GM12873 (cell line): ENCODE measurements at regions not wholly inside any gene's neighbourhood (a gene's known extent, or its start where the extent isn't known, plus 50 kb on each side); places are given as distances from the start of the nearest gene placed in this dataset.

ENCODE experiments used
- TF ChIP-seq, protein P1 (sequence below): IDR thresholded peaks from 2 replicates; pipeline ENCODE4 v1.5.1; 2012; ENCODE audit warnings: low read depth, mild to moderate bottlenecking, moderate library complexity, low read length, control low read depth; ENCODE audit not compliant: insufficient read depth; ENCODE audit errors: missing control alignments

DNA sequence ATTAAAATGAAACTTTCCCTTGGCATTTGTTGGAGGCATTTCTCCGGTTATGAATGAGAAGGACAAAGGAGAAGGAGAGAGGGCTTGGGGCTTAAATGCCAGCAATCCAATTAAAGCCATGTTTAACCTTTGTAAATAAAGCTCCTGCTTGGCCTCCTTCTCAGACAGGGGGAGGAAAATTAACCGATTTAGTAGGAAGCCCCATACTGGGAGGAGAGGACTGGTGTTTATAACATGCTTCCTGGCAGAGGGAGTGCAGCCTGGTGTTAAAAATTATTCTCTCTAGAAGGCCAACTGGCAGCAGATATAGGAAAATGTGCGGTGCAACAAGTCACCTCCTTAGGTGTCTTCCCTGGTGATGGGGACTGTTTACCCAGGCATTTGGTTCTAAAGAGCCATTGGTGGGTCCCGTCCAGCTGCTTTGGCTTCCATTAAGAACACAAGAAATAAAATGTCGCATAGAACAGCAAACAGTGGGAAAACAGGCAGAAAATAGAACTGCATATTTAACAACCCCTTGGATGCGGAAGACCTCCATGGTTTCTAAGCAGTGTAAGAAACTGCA is 846.5 kb downstream of the TYW1 start:
- TF ChIP-seq, protein P1, sequence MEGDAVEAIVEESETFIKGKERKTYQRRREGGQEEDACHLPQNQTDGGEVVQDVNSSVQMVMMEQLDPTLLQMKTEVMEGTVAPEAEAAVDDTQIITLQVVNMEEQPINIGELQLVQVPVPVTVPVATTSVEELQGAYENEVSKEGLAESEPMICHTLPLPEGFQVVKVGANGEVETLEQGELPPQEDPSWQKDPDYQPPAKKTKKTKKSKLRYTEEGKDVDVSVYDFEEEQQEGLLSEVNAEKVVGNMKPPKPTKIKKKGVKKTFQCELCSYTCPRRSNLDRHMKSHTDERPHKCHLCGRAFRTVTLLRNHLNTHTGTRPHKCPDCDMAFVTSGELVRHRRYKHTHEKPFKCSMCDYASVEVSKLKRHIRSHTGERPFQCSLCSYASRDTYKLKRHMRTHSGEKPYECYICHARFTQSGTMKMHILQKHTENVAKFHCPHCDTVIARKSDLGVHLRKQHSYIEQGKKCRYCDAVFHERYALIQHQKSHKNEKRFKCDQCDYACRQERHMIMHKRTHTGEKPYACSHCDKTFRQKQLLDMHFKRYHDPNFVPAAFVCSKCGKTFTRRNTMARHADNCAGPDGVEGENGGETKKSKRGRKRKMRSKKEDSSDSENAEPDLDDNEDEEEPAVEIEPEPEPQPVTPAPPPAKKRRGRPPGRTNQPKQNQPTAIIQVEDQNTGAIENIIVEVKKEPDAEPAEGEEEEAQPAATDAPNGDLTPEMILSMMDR, result no peak

DNA sequence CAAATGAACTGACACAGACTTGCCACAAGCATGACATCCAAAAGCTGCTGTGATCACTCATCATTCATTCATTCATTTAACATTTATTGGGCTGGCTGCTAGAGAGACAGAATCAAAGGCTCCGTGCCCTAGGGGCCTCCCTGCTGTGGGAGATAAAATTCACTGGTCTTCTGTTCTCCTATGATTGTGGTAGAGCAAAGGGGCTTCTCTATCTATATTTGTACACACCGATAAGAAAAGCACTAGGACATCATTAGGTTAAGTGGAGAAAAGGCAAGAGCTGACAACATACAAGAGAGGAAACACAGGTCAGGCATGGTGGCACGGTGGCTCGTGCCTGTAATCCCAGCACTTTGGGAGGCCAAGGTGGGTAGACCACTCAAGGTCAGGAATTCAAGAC is 847.0 kb downstream of the TYW1 start:
- TF ChIP-seq, protein P1, result no peak

DNA sequence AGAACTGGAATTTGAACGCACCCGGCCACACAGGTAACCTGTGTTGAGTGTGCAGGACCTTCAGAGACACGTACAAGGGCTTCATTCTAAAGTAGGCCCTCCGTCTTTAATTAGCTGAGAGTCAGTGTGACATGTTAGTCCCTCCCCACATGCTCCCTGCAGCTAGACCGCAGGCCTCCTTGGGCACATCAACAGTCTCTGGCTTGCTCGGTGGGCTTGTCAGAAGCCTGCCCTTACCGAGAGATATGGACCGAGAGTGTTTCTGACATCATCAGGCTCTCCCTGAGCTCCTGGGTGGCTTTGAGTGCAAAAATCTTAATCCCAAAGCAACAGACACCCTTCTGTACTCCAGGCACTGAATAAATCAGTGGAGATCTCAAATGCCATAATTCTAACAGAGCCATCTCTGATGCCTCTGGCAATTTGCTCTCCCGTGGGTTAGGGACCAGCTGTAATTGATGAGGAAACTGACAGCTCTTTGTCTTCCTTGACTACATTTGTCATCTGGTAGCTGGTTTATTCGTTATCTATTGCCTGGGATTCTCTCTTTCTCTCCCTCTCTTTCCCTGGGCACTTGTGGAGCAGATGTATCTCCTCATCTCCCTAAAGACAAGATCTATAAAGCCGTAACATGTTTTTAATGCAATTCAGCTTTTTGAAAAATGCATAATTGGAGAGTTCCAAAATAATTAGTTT is 850.6 kb downstream of the TYW1 start:
- TF ChIP-seq, protein P1, result no peak

DNA sequence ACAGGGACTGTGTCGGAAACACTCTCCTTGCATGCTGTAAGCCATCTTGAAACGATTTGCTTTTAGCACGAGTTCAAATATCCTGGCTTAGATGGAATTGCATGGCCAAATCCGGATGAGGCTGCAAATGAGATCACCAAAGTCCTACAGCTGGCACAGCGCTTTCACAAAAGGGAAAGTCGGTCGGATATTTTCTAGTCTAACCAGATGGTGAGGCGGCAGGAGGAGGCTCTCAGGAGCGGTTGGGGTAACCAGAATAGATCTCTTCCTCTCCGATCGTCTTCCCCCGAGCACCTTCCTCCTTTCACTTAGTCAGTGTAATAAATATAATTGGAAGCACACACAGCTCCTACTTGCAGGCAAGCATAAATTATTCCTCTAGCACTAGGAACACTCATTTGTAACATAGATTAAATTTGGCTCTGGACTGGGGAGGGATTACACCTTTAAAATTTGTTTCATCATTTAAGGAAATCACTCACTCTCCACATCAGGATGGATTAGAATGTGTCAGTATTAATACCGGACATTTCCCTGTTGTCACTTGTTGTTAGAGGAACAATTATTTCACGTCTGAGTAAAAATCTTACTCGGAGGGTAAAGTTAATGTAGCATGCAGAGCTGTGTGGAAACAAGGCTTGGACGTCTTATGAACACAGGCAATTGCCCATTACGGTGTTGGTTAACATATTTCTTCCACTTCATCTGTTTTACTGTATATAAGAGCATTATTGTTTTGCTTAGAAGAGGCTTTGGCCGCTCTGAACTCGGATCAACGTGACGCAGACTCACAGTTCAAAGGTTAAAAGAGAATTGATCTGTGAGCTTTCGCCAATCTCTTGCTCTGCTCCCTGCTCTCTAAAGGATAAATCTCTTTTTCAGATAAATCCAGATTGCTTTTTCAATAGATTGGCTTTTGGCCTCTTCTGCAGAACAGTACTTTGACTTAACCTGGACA is 857.9 kb downstream of the TYW1 start:
- TF ChIP-seq, protein P1, result no peak

DNA sequence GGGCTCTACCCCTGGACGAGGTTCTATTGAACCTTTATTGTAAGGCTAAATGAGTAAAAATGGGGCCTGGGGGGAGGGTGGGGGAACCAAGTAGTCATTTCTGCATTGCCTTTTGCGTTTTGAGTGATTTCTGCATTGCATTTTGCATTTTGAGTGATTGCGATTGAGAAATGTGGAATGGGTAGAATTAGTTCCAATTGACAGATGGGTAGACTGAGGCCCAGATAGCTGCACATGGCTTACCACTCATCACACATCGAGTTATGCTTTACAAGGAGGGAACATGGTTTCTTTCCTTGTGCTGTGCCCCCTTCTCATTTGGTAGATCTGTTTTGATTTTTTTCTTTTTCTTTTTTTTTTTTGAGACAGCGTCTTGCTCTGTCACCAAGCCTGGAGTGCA is 858.7 kb downstream of the TYW1 start:
- TF ChIP-seq, protein P1, result no peak

DNA sequence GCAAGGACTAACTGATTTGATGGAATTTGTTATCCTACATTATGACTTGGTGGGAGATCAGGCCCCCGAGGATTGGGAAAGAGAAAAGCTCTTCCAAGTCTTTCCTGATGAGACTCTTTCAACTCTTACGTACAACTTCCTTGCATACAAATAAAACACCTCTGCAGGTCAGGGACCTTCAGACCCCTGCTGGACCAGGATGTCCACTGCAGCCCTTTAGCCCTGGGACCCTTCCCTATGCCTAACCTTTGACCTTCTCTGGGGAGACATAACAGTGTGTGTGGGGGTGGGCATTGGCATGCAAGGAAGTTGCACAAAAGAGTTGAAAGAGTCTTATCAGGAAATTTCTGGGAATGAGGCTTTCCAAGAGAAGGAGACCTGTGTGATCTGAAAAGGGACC is 859.4 kb downstream of the TYW1 start:
- TF ChIP-seq, protein P1, result no peak

DNA sequence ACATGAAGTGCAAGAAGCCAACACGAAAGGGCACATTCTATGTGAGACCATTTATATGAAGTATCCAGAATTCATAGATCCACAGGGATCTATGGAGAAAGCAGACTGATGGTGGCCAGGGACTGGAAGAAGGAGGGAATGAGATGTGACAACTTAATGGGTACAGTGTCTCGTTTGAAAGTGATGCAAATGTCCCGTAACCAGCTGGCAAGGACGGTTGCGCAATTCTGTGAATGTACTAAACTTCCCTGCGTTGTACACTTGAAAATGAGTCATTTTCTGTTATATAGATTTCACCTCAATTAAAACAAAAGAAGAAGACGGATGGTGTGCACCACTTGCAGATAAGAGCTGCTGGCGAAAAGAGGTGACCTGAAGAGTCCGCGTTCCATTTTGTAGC is 861.1 kb downstream of the TYW1 start:
- TF ChIP-seq, protein P1, result no peak
